ENCODE measurements at regions not wholly inside any gene's neighbourhood (a gene's known extent, or its start where the extent isn't known, plus 50 kb on each side); places are given as distances from the start of the nearest gene placed in this dataset.
A peak's percentile ranks its signal among the peaks of the same experiment; 100 is the strongest.

DNA sequence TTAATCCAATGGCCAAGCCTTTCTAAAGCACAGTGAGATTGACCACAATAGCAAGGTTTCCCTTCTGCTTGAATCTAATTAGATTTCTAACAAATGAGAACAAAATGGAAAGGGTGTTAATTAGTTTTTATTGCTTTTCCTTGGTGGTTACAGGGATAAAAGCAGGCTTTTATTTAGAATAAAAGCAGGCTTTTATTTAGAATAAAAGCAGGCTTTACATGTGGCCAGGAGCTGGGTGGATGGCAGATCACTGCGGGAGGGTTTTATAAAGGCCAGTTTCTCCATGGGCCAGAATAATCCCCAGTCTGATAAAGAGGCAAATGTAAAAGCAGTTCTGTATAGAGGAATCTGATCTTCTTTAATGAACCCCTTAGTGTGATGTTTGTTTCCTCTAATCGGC is 470.2 kb downstream of the TMEM232 start:
- TF ChIP-seq, protein P1, sequence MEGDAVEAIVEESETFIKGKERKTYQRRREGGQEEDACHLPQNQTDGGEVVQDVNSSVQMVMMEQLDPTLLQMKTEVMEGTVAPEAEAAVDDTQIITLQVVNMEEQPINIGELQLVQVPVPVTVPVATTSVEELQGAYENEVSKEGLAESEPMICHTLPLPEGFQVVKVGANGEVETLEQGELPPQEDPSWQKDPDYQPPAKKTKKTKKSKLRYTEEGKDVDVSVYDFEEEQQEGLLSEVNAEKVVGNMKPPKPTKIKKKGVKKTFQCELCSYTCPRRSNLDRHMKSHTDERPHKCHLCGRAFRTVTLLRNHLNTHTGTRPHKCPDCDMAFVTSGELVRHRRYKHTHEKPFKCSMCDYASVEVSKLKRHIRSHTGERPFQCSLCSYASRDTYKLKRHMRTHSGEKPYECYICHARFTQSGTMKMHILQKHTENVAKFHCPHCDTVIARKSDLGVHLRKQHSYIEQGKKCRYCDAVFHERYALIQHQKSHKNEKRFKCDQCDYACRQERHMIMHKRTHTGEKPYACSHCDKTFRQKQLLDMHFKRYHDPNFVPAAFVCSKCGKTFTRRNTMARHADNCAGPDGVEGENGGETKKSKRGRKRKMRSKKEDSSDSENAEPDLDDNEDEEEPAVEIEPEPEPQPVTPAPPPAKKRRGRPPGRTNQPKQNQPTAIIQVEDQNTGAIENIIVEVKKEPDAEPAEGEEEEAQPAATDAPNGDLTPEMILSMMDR (IDR thresholded peaks at IDR 0.05; ENCODE audit: borderline replicate concordance, extremely low read depth, low read length, poor library complexity, severe bottlenecking): no peak
- TF ChIP-seq EZH2 (IDR thresholded peaks at IDR 0.05; ENCODE audit: borderline replicate concordance, low read depth, low read length, severe bottlenecking): no peak
- Histone ChIP-seq H3K79me2 (ENCODE audit: insufficient read depth, low read length) (no peaks in the 10 kb centered on the region), H3K9ac (ENCODE audit: low read depth, low read length) (no peak overlapping the region), H3K36me3 (ENCODE audit: insufficient read depth, low read length) (no peaks in the 10 kb centered on the region), H3K4me2 (ENCODE audit: insufficient read depth, low read length) (no peak overlapping the region), H3K27me3 (ENCODE audit: insufficient read depth, low read length, poor library complexity) (no peaks in the 10 kb centered on the region), H3K9me3 (ENCODE audit: insufficient read depth, low read length, severe bottlenecking) (no peaks in the 10 kb centered on the region), H3K4me1 (ENCODE audit: insufficient read depth, low read length) (no peaks in the 10 kb centered on the region), H2AFZ (ENCODE audit: low read depth, low read length) (no peak overlapping the region), H4K20me1 (ENCODE audit: insufficient read depth, low read length) (no peaks in the 10 kb centered on the region), H3K4me3 (ENCODE audit: low read depth in 1 of 2, low read length in 2 of 2) (no peak overlapping the region), H3K27ac (ENCODE audit: low read length) (no peak overlapping the region)
- DNase-seq (no peak), ATAC-seq (ENCODE audit: insufficient read depth, low read depth) (no peak)

DNA sequence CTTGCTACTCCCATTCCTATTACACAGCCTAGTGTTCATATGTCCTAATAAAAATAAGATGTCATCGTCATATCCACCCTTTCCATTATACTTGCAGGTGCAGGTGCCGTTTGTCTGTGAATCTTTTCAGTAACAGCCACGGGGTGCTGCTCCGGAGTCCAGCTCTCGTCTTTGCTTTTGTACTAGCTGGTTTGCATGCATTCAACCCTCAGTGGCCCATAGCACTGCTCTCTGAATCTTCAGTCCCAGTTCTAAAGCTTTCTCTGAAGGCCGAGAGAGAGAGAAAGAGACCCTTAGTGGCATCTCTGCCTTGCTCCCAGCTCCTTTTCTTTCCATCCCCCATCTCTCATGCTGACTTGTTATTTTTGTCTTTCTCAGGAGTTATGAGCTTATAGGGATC is 468.5 kb downstream of the TMEM232 start:
- Histone ChIP-seq H3K4me3 (ENCODE audit: low read depth in 1 of 2, low read length in 2 of 2) (no peak overlapping the region), H3K9me3 (ENCODE audit: insufficient read depth, low read length, severe bottlenecking) (no peaks in the 10 kb centered on the region), H2AFZ (ENCODE audit: low read depth, low read length) (peak overlapping the region; percentile 22; the same call in 1 of the 2 replicates), H3K79me2 (ENCODE audit: insufficient read depth, low read length) (no peaks in the 10 kb centered on the region), H3K27me3 (ENCODE audit: insufficient read depth, low read length, poor library complexity) (no peaks in the 10 kb centered on the region), H3K27ac (ENCODE audit: low read length) (no peak overlapping the region), H3K4me1 (ENCODE audit: insufficient read depth, low read length) (no peaks in the 10 kb centered on the region), H3K4me2 (ENCODE audit: insufficient read depth, low read length) (no peak overlapping the region), H3K9ac (ENCODE audit: low read depth, low read length) (no peak overlapping the region), H3K36me3 (ENCODE audit: insufficient read depth, low read length) (no peaks in the 10 kb centered on the region), H4K20me1 (ENCODE audit: insufficient read depth, low read length) (no peaks in the 10 kb centered on the region)
- TF ChIP-seq EZH2 (IDR thresholded peaks at IDR 0.05; ENCODE audit: borderline replicate concordance, low read depth, low read length, severe bottlenecking): no peak
- TF ChIP-seq, protein P1 (IDR thresholded peaks at IDR 0.05; ENCODE audit: borderline replicate concordance, extremely low read depth, low read length, poor library complexity, severe bottlenecking): no peak
- DNase-seq (no peak), ATAC-seq (ENCODE audit: insufficient read depth, low read depth) (no peak)

DNA sequence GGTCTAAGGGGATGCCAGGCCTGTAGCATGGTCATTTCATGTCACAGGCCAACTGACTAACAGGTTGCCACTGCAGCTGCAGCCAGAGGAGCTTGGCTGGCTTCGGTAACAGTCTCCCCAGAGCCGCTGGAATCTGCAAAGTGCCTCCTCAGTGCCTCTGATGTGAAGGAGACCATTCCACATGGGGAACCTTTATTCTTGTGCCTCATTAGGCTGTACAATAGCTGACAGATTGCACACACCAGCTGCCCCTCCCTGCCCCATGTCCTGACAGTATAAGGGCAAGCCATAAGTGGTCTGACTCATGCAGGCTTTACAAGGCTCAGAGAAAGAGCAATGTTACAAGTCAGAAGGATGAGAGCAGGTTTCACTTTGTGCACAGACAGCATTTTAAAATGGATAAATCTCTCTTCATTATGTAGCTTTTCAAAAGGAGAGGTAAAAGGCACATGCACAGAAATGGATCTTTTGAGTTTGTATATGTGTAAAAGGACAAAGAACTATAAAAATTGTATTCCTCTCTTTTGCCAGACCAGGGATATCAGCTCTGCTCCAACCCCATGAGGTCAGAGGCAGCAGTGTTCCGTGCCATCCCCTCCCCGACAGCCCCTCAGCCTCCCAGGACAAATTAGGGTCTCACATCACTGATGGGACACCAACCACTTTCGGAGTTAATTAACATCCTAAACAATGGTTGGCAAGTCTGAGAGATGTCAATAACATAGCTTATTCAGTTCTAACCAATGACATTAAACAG is 467.8 kb downstream of the TMEM232 start:
- ATAC-seq (ENCODE audit: insufficient read depth, low read depth) (peak; percentile 24; the same call in 2 of the 3 replicates), DNase-seq (no peak)
- no peaks in the 10 kb centered on the region for H4K20me1 ChIP-seq (ENCODE audit: insufficient read depth, low read length)
- H2AFZ ChIP-seq (ENCODE audit: low read depth, low read length): peak overlapping the region; percentile 22; the same call in 1 of the 2 replicates
- no peak overlapping the region for H3K9ac ChIP-seq (ENCODE audit: low read depth, low read length)
- H3K4me1 ChIP-seq (ENCODE audit: insufficient read depth, low read length): no peaks in the 10 kb centered on the region
- no peaks in the 10 kb centered on the region for H3K79me2 ChIP-seq (ENCODE audit: insufficient read depth, low read length)
- TF ChIP-seq, protein P1 (IDR thresholded peaks at IDR 0.05; ENCODE audit: borderline replicate concordance, extremely low read depth, low read length, poor library complexity, severe bottlenecking): no peak
- no peak for TF ChIP-seq EZH2 (IDR thresholded peaks at IDR 0.05; ENCODE audit: borderline replicate concordance, low read depth, low read length, severe bottlenecking)
- H3K4me2 ChIP-seq (ENCODE audit: insufficient read depth, low read length): no peak overlapping the region
- H3K27me3 ChIP-seq (ENCODE audit: insufficient read depth, low read length, poor library complexity): no peaks in the 10 kb centered on the region
- no peak overlapping the region for H3K4me3 ChIP-seq (ENCODE audit: low read depth in 1 of 2, low read length in 2 of 2)
- no peaks in the 10 kb centered on the region for H3K36me3 ChIP-seq (ENCODE audit: insufficient read depth, low read length)
- no peak overlapping the region for H3K27ac ChIP-seq (ENCODE audit: low read length)
- H3K9me3 ChIP-seq (ENCODE audit: insufficient read depth, low read length, severe bottlenecking): no peaks in the 10 kb centered on the region

Measured in DND-41 (cell line).